ENCODE measurements at regions not wholly inside any gene's neighbourhood (a gene's known extent, or its start where the extent isn't known, plus 50 kb on each side); places are given as distances from the start of the nearest gene placed in this dataset.

GRCh38 chr10:125256026-125256425 is 95.7 kb upstream of the CTBP2 start (continued):
- no peak for TF ChIP-seq ZBTB40 (IDR thresholded peaks at IDR 0.05; ENCODE audit: borderline replicate concordance)

GRCh38 chr10:125252937-125253336 is 92.6 kb upstream of the CTBP2 start:
- in situ Hi-C loops (cut with MboI) (no loop called here), intact Hi-C loops (cut with micrococcal nuclease; ENCODE audit: unreplicated experiment) (no loop called here)
- DNase-seq (ENCODE audit: low read depth, low spot score) (no peak), ATAC-seq (no peak), FAIRE-seq (no peak)
- no peaks in the 10 kb centered on the region for H3K79me2 ChIP-seq (ENCODE audit: control insufficient read depth, insufficient read depth, low read length)
- no peak overlapping the region for H3K27ac ChIP-seq (ENCODE audit: control insufficient read depth, insufficient read depth)
- no peak overlapping the region for H2AFZ ChIP-seq (ENCODE audit: control insufficient read depth, low read depth, low read length)
- no peaks in the 10 kb centered on the region for H3K27me3 ChIP-seq (replicated peaks in 1 of 2; ENCODE audit: control insufficient read depth in 2 of 2, insufficient read depth in 2 of 2, low read length in 1 of 2)
- ChIA-PET SMC1A (ENCODE audit: uncharacterized antibody, unreplicated experiment) (no interaction called here), POLR2A (no interaction called here), CTCF (no interaction called here), RAD21 (ENCODE audit: unreplicated experiment) (no interaction called here)
- 9% methylated on average over 2 of the region's 2 CpGs for WGBS (ENCODE audit: insufficient coverage, insufficient replicate concordance, low lambda C conversion rate, missing lambda C conversion rate)
- BruUV-seq (replicated peaks) = no TSS peak
- no peak overlapping the region for H3K4me3 ChIP-seq
- H3K4me2 ChIP-seq (ENCODE audit: control insufficient read depth, insufficient read depth) = no peak overlapping the region
- no peaks in the 10 kb centered on the region for H3K4me1 ChIP-seq (ENCODE audit: control insufficient read depth, insufficient read depth, low read length)
- no peaks in the 10 kb centered on the region for H3K36me3 ChIP-seq (ENCODE audit: control insufficient read depth in 2 of 2, insufficient read depth in 2 of 2, low read length in 1 of 2)
- H4K20me1 ChIP-seq (ENCODE audit: control insufficient read depth, insufficient read depth) = no peaks in the 10 kb centered on the region
- H3K9ac ChIP-seq (ENCODE audit: control insufficient read depth, insufficient read depth, low read length) = no peak overlapping the region
- no peaks in the 10 kb centered on the region for H3K9me3 ChIP-seq (replicated peaks; ENCODE audit: control insufficient read depth, insufficient read depth, low read length)
- TF ChIP-seq PRDM15 (CRISPR knock-in tag; IDR thresholded peaks at IDR 0.05) = no peak
- no peak for TF ChIP-seq ZBED1 (IDR thresholded peaks at IDR 0.05; ENCODE audit: borderline replicate concordance)
- no peak for TF ChIP-seq MTA3 (IDR thresholded peaks at IDR 0.05; ENCODE audit: borderline replicate concordance, low read length)
- no peak for TF ChIP-seq TCF7 (IDR thresholded peaks at IDR 0.05; ENCODE audit: borderline replicate concordance)
- TF ChIP-seq E2F8 (IDR thresholded peaks at IDR 0.05; ENCODE audit: low read depth, partially characterized antibody) = no peak
- TF ChIP-seq SP1 (IDR thresholded peaks at IDR 0.05; ENCODE audit: low read depth, low read length) = no peak
- TF ChIP-seq NR2C1 (IDR thresholded peaks at IDR 0.05) = no peak
- no peak for TF ChIP-seq ZNF24 (IDR thresholded peaks at IDR 0.05)
- no peak for TF ChIP-seq KLF5 (IDR thresholded peaks at IDR 0.05; ENCODE audit: partially characterized antibody)
- TF ChIP-seq SUZ12 (IDR thresholded peaks at IDR 0.05; ENCODE audit: unreplicated experiment) = no peak
- TF ChIP-seq CBFB (IDR thresholded peaks at IDR 0.05; ENCODE audit: low read depth) = no peak
